Esophagus muscularis mucosa (tissue), 4 donors: ENCODE measurements at regions not wholly inside any gene's neighbourhood (a gene's known extent, or its start where the extent isn't known, plus 50 kb on each side); places are given as distances from the start of the nearest gene placed in this dataset.

Experiments used
- DNase-seq: peaks from one replicate; pipeline ENCODE4 v3.0.0-alpha.2; 2017; ENCODE audit errors: extremely low spot score
- H3K27ac ChIP-seq, 4 donors: fragments of 200-600 bp; sonication (generic); replicated peaks in 1 of 4; 1 replicate in 3 of 4; 2 replicates in 1 of 4; pipeline ENCODE4 v1.5.1; 2016 to 2019; ENCODE audit warnings: mild to moderate bottlenecking in 1 of 4
- H3K27me3 ChIP-seq, 4 donors: fragments of 200-600 bp; sonication (generic); one replicate each; pipeline versions ENCODE4 v1.5.1 to v1.6.0; 2016 to 2019
- H3K36me3 ChIP-seq, 4 donors: fragments of 200-600 bp; sonication (generic); one replicate each; pipeline ENCODE4 v1.5.1; 2016 to 2019
- H3K4me1 ChIP-seq, 4 donors: fragments of 200-600 bp; sonication (generic); one replicate each; pipeline ENCODE4 v1.5.1; 2016 to 2019
- H3K4me3 ChIP-seq, 4 donors: fragments of 200-600 bp; sonication (generic); 1 replicate in 2 of 4; 2 replicates in 2 of 4; pipeline ENCODE4 v1.5.1; 2016 to 2019; ENCODE audit warnings: mild to moderate bottlenecking in 4 of 4, moderate library complexity in 1 of 4
- H3K9me3 ChIP-seq, 4 donors: fragments of 200-600 bp; sonication (generic); 1 replicate in 3 of 4; 2 replicates in 1 of 4; pipeline ENCODE4 v1.5.1; 2016 to 2019
- CTCF ChIP-seq, 3 experiments: fragments of 200-600 bp in 2 of 3; fragments of 450-650 bp in 1 of 3; sonication (generic) in 2 of 3; IDR thresholded peaks; one replicate each; pipeline ENCODE4 v1.5.1; 2017 to 2019; ENCODE audit warnings: antibody characterized with exemption in 3 of 3, mild to moderate bottlenecking in 2 of 3, moderate library complexity in 1 of 3
- EP300 ChIP-seq: sonication (generic); formaldehyde crosslinking; IDR thresholded peaks from one replicate; pipeline ENCODE4 v1.6.1; 2017; ENCODE audit warnings: antibody characterized with exemption
- POLR2A ChIP-seq: fragments of 450-650 bp; IDR thresholded peaks from one replicate; pipeline ENCODE4 v1.6.1; 2017; ENCODE audit warnings: antibody characterized with exemption, moderate library complexity, mild to moderate bottlenecking, low read depth
- POLR2AphosphoS5 ChIP-seq, 2 donors: sonication (generic); formaldehyde crosslinking; IDR thresholded peaks; one replicate each; pipeline ENCODE4 v1.6.1; 2017; ENCODE audit warnings: antibody characterized with exemption in 2 of 2
- WGBS: methylation state at CpG from one replicate; pipeline ENCODE4 v1.1.5; 2018; 5-methylcytosine and 5-hydroxymethylcytosine counted together
- intact Hi-C: fragments of 100-400 bp; cut with DNase I; formaldehyde crosslinking; loops from one replicate; pipeline ENCODE4 v1.15.1; 2023

- H3K27ac ChIP-seq, result no peak overlapping the region
- no peaks in the 10 kb centered on the region for H3K9me3 ChIP-seq
- TF ChIP-seq EP300 (no peak), POLR2AphosphoS5 (IDR thresholded peaks at IDR 0.05) (no peak), POLR2A (no peak), CTCF (IDR thresholded peaks at IDR 0.05) (no peak)
- WGBS, result 89% methylated on average over 14 of the region's 14 CpGs
- intact Hi-C loops, result no loop called here
- H3K4me1 ChIP-seq, result peaks cover 15 to 32% (median 19%) of the 10 kb centered on the region in 4 donors
- H3K36me3 ChIP-seq, result no peaks in the 10 kb centered on the region
- H3K4me3 ChIP-seq, result no peak overlapping the region
- no peak for DNase-seq
- peaks cover 0 to 15% (median 0%) of the 10 kb centered on the region in 4 donors for H3K27me3 ChIP-seq
These were observed 142.2 kb upstream of the AFDN start for GRCh38 chr6:167684276-167685104.

- 72% methylated on average over 10 of the region's 10 CpGs for WGBS
- H3K27me3 ChIP-seq, result peaks cover 0 to 14% (median 0%) of the 10 kb centered on the region in 4 donors
- no peak for DNase-seq
- TF ChIP-seq CTCF (IDR thresholded peaks at IDR 0.05) (no peak), POLR2AphosphoS5 (IDR thresholded peaks at IDR 0.05) (no peak), POLR2A (no peak), EP300 (no peak)
- peaks cover 15 to 32% (median 19%) of the 10 kb centered on the region in 4 donors for H3K4me1 ChIP-seq
- H3K9me3 ChIP-seq, result no peaks in the 10 kb centered on the region
- H3K27ac ChIP-seq, result no peak overlapping the region
- no peak overlapping the region for H3K4me3 ChIP-seq
- H3K36me3 ChIP-seq, result no peaks in the 10 kb centered on the region
- intact Hi-C loops, result no loop called here
These were observed 141.1 kb upstream of the AFDN start for GRCh38 chr6:167685654-167686053.

GRCh38 chr6:167686204-167686893 is 140.4 kb upstream of the AFDN start:
- Histone ChIP-seq H3K9me3 (no peaks in the 10 kb centered on the region), H3K4me1 (peaks cover 15 to 32% (median 19%) of the 10 kb centered on the region in 4 donors), H3K36me3 (no peaks in the 10 kb centered on the region), H3K27ac (no peak overlapping the region), H3K4me3 (no peak overlapping the region), H3K27me3 (peaks cover 0 to 14% (median 0%) of the 10 kb centered on the region in 4 donors)
- intact Hi-C loops, result no loop called here
- 82% methylated on average over 7 of the region's 7 CpGs for WGBS
- TF ChIP-seq CTCF (IDR thresholded peaks at IDR 0.05) (no peak), POLR2AphosphoS5 (IDR thresholded peaks at IDR 0.05) (no peak), EP300 (no peak), POLR2A (no peak)
- no peak for DNase-seq

GRCh38 chr6:167687116-167687725 is 139.5 kb upstream of the AFDN start:
- TF ChIP-seq CTCF (IDR thresholded peaks at IDR 0.05), result no peak
- no peak for TF ChIP-seq EP300
- no peak for TF ChIP-seq POLR2AphosphoS5 (IDR thresholded peaks at IDR 0.05)
- TF ChIP-seq POLR2A, result no peak
- Histone ChIP-seq H3K27me3 (peaks cover 0 to 14% (median 0%) of the 10 kb centered on the region in 4 donors), H3K9me3 (no peaks in the 10 kb centered on the region), H3K27ac (no peak overlapping the region), H3K4me1 (peaks cover 14 to 23% (median 15%) of the 10 kb centered on the region in 4 donors), H3K4me3 (no peak overlapping the region), H3K36me3 (no peaks in the 10 kb centered on the region)
- intact Hi-C loops, result no loop called here
- no peak for DNase-seq
- WGBS, result 67% methylated on average over 18 of the region's 18 CpGs
